GM19025 (cell line): ENCODE measurements at regions not wholly inside any gene's neighbourhood (a gene's known extent, or its start where the extent isn't known, plus 50 kb on each side); places are given as distances from the start of the nearest gene placed in this dataset.

Source experiments
- ATAC-seq: cut with Tn5 transposase; IDR thresholded peaks from one replicate; pipeline ENCODE4 v1.9.1; 2021; ENCODE audit warnings: mild to moderate bottlenecking, low read depth, moderate library complexity; ENCODE audit not compliant: unreplicated experiment

GRCh38 chr15:94829887-94830884 lies 598.8 kb downstream of the MCTP2 start:
- ATAC-seq: no peak

- ATAC-seq: no peak
Measured at GRCh38 chr15:94834000-94834399, 602.6 kb downstream of the MCTP2 start.

GRCh38 chr15:94834494-94834893 lies 603.1 kb downstream of the MCTP2 start:
- ATAC-seq: no peak

- ATAC-seq: no peak
Measured at GRCh38 chr15:94838281-94838680, 606.9 kb downstream of the MCTP2 start.

GRCh38 chr15:94840794-94841783 lies 609.7 kb downstream of the MCTP2 start:
- no peak for ATAC-seq

- ATAC-seq: no peak
Measured at GRCh38 chr15:94843060-94843459, 611.7 kb downstream of the MCTP2 start.

- no peak for ATAC-seq
Measured at GRCh38 chr15:94844198-94844537, 612.8 kb downstream of the MCTP2 start.

- no peak for ATAC-seq
Measured at GRCh38 chr15:94844538-94845389, 613.4 kb downstream of the MCTP2 start.

- ATAC-seq: no peak
Measured at GRCh38 chr15:94845390-94845716, 614.0 kb downstream of the MCTP2 start.

- ATAC-seq: no peak
Measured at GRCh38 chr15:94847325-94847724, 616.0 kb downstream of the MCTP2 start.

GRCh38 chr15:94848054-94848453 lies 616.7 kb downstream of the MCTP2 start:
- no peak for ATAC-seq

- no peak for ATAC-seq
Measured at GRCh38 chr15:94855018-94855408, 623.7 kb downstream of the MCTP2 start.

- no peak for ATAC-seq
Measured at GRCh38 chr15:94855409-94856266, 624.3 kb downstream of the MCTP2 start.

GRCh38 chr15:94856267-94856854 lies 625.0 kb downstream of the MCTP2 start:
- ATAC-seq: no peak

- no peak for ATAC-seq
Measured at GRCh38 chr15:94857466-94857865, 626.1 kb downstream of the MCTP2 start.

GRCh38 chr15:94858011-94858410 lies 626.6 kb downstream of the MCTP2 start:
- ATAC-seq: no peak

GRCh38 chr15:94858449-94858848 lies 627.1 kb downstream of the MCTP2 start:
- no peak for ATAC-seq

GRCh38 chr15:94858920-94859319 lies 627.6 kb downstream of the MCTP2 start:
- no peak for ATAC-seq

- no peak for ATAC-seq
Measured at GRCh38 chr15:94864600-94864999, 633.2 kb downstream of the MCTP2 start.
